EL (cell line): ENCODE measurements at regions not wholly inside any gene's neighbourhood (a gene's known extent, or its start where the extent isn't known, plus 50 kb on each side); places are given as distances from the start of the nearest gene placed in this dataset.
"Not testable (repeated sequence)": the region's sequence is repeated elsewhere in the genome, so short reads cannot be mapped to it uniquely, and the experiment has no call there.

Experiments
- DNase-seq: peaks from one replicate; pipeline ENCODE4 v3.0.0-alpha.2; 2016

DNA sequence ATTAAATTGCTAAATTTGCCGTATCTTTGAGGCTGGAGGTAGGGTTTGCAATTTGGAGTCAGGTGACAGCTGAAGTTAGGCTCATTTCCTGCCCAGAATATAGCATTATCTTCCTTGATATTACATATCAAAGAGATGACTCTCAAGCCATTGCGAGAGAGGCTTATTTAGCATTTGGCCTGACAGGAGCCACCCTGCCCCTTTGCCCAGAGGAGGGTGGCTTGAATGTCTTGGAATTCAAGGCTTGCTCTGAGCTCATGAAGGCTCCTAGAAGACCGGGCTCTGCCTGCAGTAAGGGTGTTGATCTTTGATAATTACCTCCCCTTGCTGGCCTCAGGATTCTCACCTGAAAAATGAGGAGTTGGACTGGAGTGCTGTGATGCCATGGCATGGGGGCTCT is 251.4 kb upstream of the C2CD4B start:
- DNase-seq, result no peak

DNA sequence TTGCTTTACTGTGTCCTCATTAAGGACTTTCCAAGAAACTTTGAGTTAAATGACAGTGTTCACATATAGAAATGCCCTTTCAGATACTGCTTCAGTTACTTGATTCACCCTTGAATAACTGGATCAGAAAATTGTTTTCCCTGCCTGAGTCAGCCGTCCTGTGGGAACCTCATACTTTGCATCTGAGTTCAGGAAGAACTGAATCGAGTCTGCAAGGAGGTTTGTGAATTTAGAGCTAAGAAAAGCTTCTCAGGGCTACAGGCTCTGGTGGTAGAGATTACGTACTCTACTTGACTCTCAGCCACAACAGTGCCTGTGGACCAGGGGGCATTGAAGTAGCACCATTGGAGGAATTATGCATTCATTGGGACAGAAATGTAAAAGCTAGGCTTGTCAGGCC is 252.4 kb upstream of the C2CD4B start:
- peak; percentile 23 for DNase-seq

DNA sequence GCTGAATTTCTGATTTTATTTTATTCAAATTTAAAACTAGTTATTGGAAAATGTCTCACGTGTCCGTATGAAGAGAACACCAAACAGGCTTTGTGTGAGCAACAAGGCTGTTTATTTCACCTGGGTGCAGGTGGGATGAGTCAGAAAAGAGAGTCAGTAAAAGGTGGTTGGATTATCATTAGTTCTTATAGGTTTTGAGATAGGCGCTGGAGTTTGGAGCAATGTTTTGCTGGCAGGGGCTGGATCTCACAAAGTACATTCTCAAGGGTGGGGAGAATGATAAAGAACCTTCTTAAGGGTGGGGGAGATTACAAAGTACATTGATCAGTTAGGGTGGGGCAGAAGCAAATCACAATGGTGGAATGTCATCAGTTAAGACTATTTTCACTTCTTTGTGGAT is 253.4 kb upstream of the C2CD4B start:
- not testable (repeated sequence) for DNase-seq

DNA sequence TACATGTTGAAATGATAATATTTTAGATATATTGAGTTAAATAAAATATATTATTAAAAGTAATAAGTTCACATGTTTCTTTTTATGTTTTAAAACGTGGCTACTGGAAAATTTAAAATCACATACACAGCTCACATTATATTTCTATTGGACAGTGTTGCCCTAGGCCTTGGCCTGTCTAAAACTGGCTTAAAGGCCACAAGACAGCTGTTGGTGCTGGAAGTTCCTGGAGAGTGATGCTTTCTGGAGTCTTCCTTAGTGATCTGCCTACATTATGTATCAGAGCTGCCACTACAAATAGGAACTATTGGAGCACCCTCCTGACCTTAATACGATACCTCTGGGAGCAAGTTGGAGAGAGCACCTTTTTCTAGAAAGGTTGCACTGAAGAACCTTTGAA is 254.1 kb upstream of the C2CD4B start:
- DNase-seq, result no peak

DNA sequence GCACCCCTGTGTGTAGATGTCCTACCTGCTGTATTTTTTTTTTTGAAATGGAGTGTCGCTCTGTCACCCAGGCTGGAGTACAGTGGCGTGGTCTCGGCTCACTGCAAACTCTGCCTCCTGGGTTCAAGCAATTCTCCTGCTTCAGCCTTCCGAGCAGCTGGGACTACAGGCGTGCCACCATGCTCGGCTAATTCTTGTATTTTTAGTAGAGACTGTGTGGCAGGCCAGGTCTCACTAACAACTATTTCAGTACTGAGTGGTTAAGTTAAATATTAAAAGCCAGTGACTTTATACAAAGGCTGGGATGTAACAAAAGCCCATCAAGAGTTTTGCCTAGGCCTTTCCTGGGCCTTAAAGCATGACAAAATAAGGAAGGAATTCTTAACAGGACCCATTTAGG is 255.3 kb upstream of the C2CD4B start:
- DNase-seq, result not testable (repeated sequence)

DNA sequence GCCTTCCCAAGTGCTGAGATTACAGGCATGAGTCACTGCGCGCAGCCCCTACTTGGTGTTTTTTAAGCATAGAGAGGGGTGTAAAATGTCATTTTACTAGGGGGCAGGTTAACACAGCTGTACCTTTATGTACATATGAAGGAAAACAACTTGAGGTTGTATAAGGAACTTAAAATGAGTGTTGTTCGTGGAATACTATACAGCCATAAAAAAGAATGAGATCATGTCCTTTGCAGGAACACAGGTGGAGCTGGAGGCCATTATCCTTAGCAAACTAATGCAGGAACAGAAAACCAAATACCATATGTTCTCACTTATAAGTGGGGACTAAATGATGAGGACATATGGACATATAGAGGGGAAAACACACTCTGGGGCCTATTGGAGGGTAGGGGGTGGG is 256.2 kb upstream of the C2CD4B start:
- no peak for DNase-seq

DNA sequence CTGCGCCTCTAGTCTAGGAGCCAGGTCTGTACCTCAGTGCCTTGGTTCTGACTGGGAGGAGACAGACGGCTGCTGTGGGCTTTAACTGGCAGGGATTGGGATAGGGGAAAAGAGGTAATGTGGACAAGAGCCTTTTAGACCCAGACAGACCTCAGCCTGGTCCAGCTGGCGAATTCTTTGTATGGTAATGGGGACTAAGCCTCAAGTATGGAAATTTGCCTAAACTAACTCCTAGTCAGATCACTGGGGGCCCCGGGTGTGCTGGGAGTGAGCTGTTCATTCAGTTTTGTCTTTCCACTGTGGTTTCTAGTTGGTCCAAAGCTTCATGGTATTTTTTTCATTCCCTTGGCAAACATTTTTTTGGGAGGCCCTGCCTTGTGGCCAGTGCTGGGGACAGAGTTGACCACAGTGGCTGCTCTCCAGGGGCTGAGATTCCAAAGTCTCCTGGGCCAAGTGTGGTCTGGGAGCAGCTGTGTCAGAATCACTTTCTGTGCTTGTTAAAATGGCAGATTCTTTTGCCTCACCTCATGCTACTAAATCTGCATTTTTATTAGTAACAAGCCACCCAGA is 261.4 kb upstream of the C2CD4B start:
- peak; percentile 41 for DNase-seq

DNA sequence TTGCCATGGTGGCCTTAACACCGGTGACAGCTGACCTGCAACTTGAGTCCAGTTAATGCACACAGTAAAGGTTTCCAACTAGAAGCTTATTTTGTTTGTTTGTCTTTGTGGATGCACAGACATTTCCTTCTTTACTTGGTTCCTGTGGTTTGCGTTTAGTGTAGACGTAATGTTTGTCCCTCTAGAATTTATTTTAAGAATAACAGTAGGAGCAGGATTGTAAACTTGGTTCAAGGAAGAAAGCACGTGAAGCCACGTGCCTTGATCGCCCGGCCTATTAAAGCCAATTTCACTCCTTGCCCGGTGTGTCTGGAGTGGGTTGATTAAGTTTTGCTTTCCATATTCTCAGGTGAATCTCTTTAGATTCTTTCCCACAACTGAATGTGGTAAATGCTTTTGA is 263.2 kb upstream of the C2CD4B start:
- no peak for DNase-seq

DNA sequence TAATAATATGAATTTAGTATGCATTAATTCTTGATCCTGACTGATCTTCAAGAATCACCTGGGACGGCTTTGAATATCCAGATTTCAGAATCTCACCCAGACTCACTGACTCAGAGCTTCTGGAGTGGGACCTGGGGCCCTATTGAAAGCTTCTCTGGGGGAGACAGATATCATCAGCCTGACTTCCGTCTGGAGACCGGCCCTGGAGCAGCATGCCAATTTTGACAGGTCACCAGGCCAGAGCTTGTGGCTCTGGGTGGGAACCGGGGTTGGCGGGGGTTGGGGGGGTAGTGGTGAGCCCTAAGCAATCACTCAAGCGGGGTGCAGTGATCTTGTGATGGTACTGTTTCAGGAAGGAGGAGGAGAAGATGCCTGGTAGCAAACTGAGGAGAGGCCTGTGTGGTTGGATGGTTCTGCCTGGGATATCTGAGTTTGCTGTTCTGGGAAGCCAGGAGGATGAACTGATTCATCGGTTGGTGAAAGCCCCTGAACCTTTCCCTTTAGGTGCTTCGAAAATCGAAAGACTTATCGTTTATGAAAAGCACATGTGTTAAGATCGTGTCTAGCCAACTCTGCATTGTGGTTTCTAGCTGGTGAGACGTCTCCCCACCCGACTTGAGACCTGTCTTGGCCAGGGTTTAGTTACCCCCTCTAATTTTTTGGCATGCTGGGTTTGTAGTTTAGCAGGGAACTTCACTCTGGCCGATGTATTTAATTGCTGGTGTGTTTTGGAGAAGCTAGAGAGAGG is 263.9 kb upstream of the C2CD4B start:
- DNase-seq, result no peak

DNA sequence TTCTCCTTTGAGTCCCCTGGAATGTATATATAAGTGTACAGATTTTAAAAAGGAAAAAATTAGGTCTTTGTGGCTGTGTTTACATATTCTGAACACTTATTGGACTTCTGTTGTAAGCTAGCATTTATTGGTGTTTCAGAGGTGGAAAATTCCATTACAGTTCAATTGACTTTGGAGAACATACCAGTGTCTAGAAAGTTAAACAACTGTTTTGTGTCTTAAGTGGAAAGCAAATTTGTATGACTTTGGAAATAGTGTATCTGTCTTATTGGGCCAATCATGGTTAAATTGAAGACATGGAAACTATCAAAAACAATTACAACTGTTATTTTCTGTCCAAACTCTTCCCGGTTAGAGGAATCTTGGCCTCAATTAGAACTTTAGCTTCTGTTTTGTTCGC is 265.0 kb upstream of the C2CD4B start:
- DNase-seq, result no peak

DNA sequence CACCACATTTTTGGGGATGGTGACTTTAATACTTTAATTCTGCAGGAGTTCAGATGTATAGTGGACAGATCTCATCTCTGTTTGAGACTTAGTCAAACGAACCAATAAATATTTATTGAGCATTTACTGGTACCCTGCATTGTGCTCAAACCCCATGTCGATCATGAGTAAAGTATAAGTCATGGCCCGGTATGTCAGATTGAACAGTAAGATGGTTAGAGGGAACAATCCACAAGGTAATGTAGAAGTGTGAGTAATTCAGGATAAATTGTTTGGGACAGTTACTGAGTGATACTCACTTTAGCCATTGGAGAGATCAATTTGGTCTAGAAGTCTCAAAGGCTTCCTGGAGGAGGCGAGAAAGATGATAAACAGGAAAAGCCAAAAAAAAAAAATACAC is 265.5 kb upstream of the C2CD4B start:
- no peak for DNase-seq

DNA sequence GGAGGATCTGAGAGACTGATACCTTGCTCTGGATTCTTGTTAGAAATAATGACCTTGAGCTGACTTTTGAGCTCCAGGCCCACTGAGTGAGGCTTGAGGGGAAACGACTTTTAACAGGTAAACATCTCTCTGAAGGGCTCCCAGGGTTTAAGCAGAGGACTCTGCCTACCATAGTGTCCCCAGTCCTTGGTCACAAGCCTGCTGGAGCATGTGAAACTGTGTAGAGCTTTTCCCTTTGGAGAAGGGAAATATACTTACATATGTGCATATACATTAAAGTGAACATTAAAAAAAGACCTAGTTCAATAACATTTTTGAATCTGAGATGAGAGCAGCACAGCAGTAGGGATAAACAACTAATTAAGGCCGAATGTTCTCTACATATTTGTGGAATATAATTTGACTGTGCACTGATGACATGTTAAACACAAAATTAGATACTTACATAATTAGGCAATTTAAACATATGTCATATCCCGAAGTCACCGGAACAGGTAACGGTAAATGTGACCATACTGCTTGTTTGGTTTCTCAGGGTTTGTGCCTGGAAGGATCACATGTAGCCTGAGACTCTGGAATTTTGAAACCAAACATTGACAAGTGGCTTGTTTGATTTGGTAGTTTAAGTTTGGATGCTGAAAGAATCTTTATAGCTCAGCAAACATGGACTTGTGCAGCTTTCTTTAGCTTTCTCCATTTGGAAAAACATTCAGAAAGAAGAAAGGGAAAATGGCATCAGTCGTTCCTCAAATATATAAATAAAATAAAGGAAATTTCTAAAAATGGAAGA is 266.1 kb upstream of the C2CD4B start:
- DNase-seq, result no peak

DNA sequence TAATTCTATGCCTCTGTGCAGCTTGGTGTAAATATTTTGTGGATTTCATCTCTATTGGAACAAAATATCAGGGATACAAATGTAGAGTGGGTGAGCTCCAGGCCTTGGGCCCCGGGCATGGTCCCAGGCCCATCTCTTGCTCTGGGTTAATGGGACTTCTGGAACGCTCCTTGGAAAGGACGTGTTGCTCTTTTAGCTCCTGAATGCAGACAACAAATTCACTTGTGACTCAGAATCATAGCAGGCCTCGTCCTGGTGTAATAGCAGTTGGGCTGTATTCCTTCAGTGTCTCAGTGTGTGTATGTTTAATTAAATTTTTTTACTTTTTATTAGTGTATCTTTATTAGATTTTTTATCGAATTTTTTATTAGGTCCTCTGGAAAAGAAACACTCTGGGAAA is 266.7 kb upstream of the C2CD4B start:
- DNase-seq, result no peak

DNA sequence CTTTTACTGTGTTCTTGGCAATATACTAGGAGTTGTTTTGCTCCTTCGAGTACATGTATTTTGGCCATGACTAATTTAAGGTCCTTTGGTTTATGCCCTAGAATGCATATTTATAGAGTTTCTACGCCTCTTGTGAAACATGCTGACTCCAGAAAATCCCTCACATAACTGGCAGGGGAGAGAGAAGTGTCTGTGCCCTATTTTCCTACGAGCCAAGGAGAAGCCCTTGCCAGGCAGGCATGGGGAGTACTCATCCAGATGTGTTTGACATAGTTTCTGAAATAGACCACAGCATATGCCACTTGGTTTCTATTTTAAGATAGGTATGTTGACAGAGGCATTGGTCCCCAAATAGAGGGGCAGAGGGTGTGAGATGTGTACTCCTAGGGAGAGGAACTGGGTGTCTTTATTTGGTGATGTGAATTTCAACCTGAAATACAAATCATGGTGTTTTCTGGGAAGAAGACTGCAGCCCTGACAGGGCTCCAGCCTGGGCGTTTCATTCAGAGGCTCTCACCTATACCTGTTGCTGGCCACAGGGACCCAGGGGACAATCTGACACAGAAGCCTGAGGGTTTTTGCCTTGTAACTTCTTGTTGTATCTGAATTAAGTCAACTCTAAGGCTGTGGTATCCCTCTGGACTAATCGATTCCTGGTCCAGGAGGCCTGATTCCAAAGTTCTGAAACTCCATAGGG is 267.8 kb upstream of the C2CD4B start:
- no peak for DNase-seq

DNA sequence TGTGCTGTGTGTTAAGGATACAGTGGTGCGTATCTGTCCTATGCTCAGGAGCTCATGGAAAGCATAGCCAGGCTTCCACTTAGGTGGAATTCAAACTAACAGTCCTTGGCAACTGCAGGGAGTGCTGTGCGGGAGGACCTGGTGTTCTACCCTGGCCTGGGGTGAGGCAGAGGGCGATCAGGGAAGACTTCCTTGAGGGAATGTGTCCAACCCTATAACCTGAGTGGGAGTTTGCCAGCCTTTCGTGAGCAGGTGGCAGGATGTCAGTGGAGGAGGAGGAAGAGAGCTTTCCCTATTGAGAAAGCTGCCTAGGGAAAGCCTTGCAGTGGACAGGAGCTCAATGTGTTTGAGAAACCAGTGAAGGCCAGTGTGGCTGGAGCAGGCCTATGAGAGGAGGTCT is 271.1 kb upstream of the C2CD4B start:
- no peak for DNase-seq

DNA sequence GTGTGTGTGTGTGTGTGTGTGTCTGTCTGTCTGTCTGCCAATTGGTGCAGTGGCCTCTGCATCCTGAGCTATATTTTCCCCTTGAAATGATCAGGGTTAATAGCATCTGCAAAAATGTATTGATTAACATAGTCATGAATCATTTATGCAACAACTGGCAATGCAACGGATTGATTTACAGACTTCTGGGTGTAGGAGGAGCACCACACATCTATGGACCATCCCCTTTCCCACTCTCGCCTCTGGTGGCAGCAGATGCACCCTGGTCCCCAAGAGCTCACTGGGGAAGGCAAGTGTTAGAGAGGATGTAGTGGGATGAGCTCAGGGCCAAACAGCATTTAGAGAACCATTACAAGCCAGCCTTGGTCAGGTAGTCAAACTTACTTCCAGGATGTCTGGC is 272.7 kb upstream of the C2CD4B start:
- DNase-seq, result no peak

DNA sequence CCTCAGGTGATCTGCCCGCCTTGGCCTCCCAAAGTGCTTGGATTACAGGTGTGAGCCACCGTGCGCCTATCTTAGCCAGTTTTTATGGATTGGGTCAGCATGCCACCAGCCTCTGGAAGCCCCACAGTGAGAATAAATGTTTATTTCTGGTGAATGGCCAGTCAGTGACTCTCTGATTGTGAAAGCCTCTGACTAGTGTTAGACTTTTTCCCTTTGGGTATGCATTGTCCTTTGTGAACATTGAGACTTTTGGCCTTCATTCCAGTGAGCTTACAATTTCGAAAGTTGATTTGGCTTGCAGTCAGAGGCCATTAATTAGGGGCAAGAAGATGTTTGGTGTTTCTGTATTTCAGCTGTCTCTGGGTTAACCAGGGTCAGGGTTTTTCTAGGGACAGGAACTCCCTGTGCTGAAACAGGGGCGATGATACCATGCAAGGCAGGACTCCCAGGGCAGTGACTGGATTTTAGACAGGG is 274.5 kb upstream of the C2CD4B start:
- peak; percentile 29 for DNase-seq

DNA sequence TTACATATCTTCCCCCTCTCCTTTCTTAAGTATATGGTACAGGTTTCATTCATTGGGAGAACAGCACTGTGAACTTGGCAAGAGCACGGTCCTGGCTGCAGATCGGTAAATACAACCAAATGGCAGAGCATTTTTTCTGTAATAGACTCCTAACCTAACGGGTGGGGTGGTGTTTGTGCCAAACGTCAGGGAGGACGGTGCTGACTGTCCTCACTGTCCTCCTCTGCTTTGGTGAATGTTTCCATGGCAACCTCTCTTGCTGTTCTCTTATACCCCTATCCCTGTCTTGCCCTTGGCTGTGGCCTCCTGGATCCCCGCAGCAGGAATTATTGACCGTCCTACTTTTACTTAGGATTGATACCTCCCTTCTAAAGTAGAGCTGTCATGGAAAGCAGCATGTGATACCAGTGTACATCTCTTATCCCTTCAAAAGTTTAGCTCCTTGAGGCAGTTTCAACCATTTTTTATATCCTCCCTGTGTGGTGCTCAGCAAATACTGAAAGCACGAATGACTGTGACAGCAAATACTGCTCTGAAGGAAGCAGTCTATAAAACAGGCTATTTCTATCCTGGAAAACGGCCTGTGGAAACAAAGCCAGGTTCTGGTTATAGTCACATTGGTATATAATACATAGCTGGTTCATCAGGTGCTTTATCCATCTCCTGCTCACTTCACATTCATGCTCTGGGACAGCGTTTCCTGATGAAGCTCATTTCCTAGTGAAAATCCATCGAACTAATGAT is 275.4 kb upstream of the C2CD4B start:
- DNase-seq, result no peak

DNA sequence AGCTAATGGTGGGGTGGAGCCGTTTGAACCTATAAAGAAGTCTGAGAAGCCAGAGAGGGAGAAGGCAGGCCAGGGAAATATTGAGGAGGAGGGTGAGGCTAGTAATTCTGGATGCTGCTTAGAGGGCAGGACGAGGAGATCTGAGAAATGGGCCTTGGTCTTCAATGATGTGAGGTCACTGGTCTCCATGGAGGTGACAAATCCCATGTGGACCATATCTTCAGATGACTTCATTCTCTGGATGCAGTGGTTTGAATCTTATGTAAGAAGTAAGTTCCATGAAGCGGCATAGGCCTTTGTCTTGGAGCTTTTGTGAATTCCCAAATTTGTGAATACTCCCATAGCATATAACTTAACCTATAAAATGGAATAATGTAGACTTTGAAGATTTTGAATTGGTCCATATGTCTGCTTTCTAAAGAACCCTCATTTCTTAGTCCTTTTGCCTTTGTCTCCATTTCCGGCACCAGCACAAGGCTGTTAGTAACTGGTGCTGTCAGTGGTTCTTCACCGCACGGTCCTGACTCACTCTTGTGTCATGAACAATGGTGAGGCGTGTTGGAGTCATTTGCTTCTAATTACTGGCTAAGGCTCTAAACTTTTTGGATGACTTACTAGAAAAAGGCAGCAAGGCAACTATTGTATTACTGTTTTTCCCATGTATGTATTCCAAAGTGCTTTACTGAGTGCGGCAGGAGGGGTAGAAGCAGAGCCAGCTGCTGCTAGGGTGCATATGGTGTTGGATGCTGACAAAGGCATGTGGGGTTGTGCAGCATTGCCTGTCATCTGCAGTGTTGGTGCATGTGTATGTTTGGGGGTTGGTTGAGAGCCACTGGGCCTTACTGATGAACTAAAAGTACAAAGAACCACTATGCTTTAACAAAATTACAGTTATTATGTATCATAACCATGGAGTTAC is 279.3 kb upstream of the C2CD4B start:
- DNase-seq, result peak; percentile 95

DNA sequence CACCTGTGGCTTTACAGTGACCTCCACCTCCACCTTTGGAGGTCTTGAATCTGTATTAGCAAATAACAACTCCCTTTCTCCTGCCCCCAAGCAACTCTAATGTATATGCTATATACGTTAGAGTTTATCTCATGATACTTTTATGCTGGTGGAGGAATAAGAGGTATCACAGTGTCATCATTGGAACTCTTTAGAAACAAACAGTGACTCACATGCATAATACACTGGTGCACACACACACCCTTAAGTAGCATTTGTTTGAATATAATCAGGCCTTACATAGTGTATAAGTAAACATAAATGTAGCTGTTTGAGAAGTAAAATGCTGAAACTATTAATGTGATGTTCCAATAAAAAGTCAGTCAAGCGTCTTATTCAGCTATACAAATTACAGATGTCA is 280.2 kb upstream of the C2CD4B start:
- DNase-seq, result peak; percentile 26

DNA sequence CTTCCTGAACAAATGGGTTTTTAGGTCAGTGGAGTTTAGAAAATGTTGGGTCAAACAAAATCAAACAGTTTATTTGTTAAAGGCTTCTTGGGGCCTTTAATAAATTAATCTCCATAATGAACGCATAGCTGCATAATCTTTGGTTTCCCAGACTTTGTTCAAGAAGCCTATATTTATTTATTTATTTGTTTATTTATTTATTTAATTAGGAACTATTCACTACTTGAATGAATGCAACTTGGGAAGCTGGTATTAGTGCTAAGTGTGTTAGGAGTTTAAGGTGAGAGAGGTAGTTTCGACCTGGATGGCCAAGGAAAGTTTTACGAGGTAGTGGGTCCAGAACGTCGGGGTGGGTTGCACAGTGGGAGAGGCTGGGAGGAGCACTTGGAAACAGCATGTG is 281.9 kb upstream of the C2CD4B start:
- no peak for DNase-seq

DNA sequence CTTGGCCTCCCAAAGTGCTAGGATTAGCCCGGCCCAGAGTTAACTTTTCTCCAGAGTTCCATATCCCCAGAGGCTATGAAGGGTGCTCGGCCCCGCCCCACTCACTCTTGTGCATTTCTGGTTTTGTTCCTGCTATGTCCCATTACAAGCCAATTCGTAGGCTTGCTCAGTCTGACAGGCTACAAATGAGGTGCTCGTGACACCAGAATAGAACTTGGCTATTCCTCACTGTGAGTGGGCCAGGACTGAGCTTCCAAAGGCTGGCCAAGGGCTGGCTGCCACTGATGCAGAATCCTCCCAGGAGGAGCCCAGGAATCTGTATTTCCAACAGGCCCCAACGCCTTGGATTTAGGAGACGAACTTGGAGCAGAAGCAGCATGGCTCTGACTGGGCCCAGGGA is 282.7 kb upstream of the C2CD4B start:
- no peak for DNase-seq
